A549 (cell line): ENCODE measurements at regions not wholly inside any gene's neighbourhood (a gene's known extent, or its start where the extent isn't known, plus 50 kb on each side); places are given as distances from the start of the nearest gene placed in this dataset.

Source experiments
- ATAC-seq, 2 experiments: fragments of 200-7000 bp in 1 of 2; fragments of >200 bp in 1 of 2; cut with Nextera tagmentation in 1 of 2; cut with Tn5 transposase in 1 of 2; 3 replicates each; pipeline versions ENCODE4 v1.8.0 to v1.9.1; 2018 to 2020; ENCODE audit warnings: mild to moderate bottlenecking in 1 of 2, moderate library complexity in 1 of 2
- CTCF ChIA-PET: fragments of 300-600 bp; sonication (Branson Sonifier 250); formaldehyde crosslinking; extraction: SDS; loops from one replicate; lab custom pipeline; 2021; ENCODE audit warnings: antibody characterized with exemption, inconsistent platforms; lab: Yijun Ruan, JAX
- POLR2A ChIA-PET: fragments of 350-600 bp; formaldehyde crosslinking; extraction: SDS; loops from one replicate; lab custom pipeline; 2021; ENCODE audit warnings: antibody characterized with exemption, inconsistent platforms; lab: Yijun Ruan, JAX
- DNase-seq, 2 experiments: peaks; one replicate each; pipeline versions ENCODE4 v3.0.0 to v3.0.0-alpha.2; 2011 to 2016; ENCODE audit warnings: low read depth in 1 of 2, low spot score in 1 of 2
- FAIRE-seq: peaks from 2 replicates; lab custom pipeline; 2011; peaks lifted over from hg19 to GRCh38; lab: Jason Lieb, UNC
- H3K27ac ChIP-seq, 2 experiments: fragments of >200 bp; sonication (Bioruptor Twin); formaldehyde crosslinking; 3 replicates each; pipeline ENCODE4 v1.5.1; 2016 to 2017
- H3K4me1 ChIP-seq: fragments of >200 bp; sonication (Bioruptor Twin); formaldehyde crosslinking; 3 replicates; pipeline ENCODE4 v1.6.1; 2016
- H3K4me2 ChIP-seq: fragments of >200 bp; sonication (Bioruptor Twin); formaldehyde crosslinking; 3 replicates; pipeline ENCODE4 v1.6.1; 2016
- H3K4me3 ChIP-seq: fragments of >200 bp; sonication (Bioruptor Twin); formaldehyde crosslinking; 3 replicates; pipeline ENCODE4 v1.5.1; 2016
- H3K9me3 ChIP-seq: fragments of >200 bp; sonication (Bioruptor Twin); formaldehyde crosslinking; 3 replicates; pipeline ENCODE4 v1.6.1; 2016
- BCL3 ChIP-seq: fragments of >200 bp; sonication (Bioruptor Twin); formaldehyde crosslinking; IDR thresholded peaks from 3 replicates; pipeline ENCODE4 v1.6.1; 2016
- BHLHE40 ChIP-seq: IDR thresholded peaks from 2 replicates; pipeline ENCODE4 v1.6.1; 2012; ENCODE audit warnings: low read depth, low read length, inconsistent platforms
- CBX2 ChIP-seq: fragments of 200-600 bp; sonication (generic); IDR thresholded peaks from 2 replicates; pipeline ENCODE4 v1.6.1; 2016; ENCODE audit warnings: low read depth, mild to moderate bottlenecking, borderline replicate concordance
- CTCF ChIP-seq: fragments of >200 bp; sonication (Bioruptor Twin); formaldehyde crosslinking; IDR thresholded peaks from 3 replicates; pipeline ENCODE4 v1.5.1; 2016
- EHF ChIP-seq: fragments of 250-450 bp; sonication (Bioruptor Pico); IDR thresholded peaks from 2 replicates; pipeline ENCODE4 v1.5.0; 2020; ENCODE audit warnings: mild to moderate bottlenecking
- ELK1 ChIP-seq: fragments of 150-350 bp; IDR thresholded peaks from 2 replicates; pipeline ENCODE4 v1.6.1; 2014; ENCODE audit warnings: low read depth, mild to moderate bottlenecking, low read length
- EP300 ChIP-seq, 2 experiments: fragments of >200 bp; sonication (Bioruptor Twin); formaldehyde crosslinking; IDR thresholded peaks; 2 replicates in 1 of 2; 3 replicates in 1 of 2; pipeline ENCODE4 v1.6.1; 2016 to 2017
- FOSL2 ChIP-seq, 2 experiments: fragments of 450-650 bp in 1 of 2; fragments of >200 bp in 1 of 2; sonication (Bioruptor Twin) in 1 of 2; formaldehyde crosslinking; IDR thresholded peaks; 2 replicates each; pipeline versions ENCODE4 v1.5.0 to v1.6.1; 2016 to 2020; ENCODE audit warnings: mild to moderate bottlenecking in 1 of 2, moderate library complexity in 1 of 2
- FOXS1 ChIP-seq: fragments of 250-450 bp; sonication (Bioruptor Pico); IDR thresholded peaks from 2 replicates; pipeline ENCODE4 v1.5.0; 2020; ENCODE audit warnings: mild to moderate bottlenecking, moderate library complexity
- GATA3 ChIP-seq: IDR thresholded peaks from 2 replicates; pipeline ENCODE4 v1.6.1; 2012; ENCODE audit warnings: borderline replicate concordance
- HES2 ChIP-seq: fragments of >200 bp; sonication (Bioruptor Twin); formaldehyde crosslinking; IDR thresholded peaks from 2 replicates; pipeline ENCODE4 v1.6.1; 2016
- HEYL ChIP-seq: fragments of 250-450 bp; sonication (Bioruptor Pico); IDR thresholded peaks from 2 replicates; pipeline ENCODE4 v1.8.0; 2021; ENCODE audit warnings: mild to moderate bottlenecking, moderate library complexity
- HOXB5 ChIP-seq: fragments of 250-450 bp; sonication (Bioruptor Pico); IDR thresholded peaks from 2 replicates; pipeline ENCODE4 v1.5.0; 2020; ENCODE audit warnings: mild to moderate bottlenecking, moderate library complexity
- JUN ChIP-seq, 2 experiments: fragments of >200 bp; sonication (Bioruptor Twin); formaldehyde crosslinking; IDR thresholded peaks; 2 replicates in 1 of 2; 3 replicates in 1 of 2; pipeline ENCODE4 v1.6.1; 2016 to 2017
- MAFK ChIP-seq: fragments of 450-650 bp; IDR thresholded peaks from 2 replicates; pipeline ENCODE4 v1.6.1; 2014; ENCODE audit not compliant: partially characterized antibody
- NFE2L2 ChIP-seq: fragments of 150-350 bp; conservative IDR thresholded peaks from 2 replicates; pipeline ENCODE4 v1.6.1; 2014; ENCODE audit warnings: low read length
- NR3C1 ChIP-seq: fragments of >200 bp; sonication (Bioruptor Twin); formaldehyde crosslinking; IDR thresholded peaks from 3 replicates; pipeline ENCODE4 v1.6.1; 2017
- PHF8 ChIP-seq: fragments of 200-600 bp; sonication (generic); IDR thresholded peaks from 2 replicates; pipeline ENCODE4 v1.6.1; 2016; ENCODE audit warnings: low read depth, mild to moderate bottlenecking, antibody characterized with exemption, moderate library complexity, borderline replicate concordance
- POLR2A ChIP-seq: IDR thresholded peaks from 2 replicates; pipeline ENCODE4 v1.6.1; 2012; ENCODE audit warnings: mild to moderate bottlenecking, low read length
- RAD21 ChIP-seq, 2 experiments: fragments of >200 bp in 1 of 2; sonication (Bioruptor Twin) in 1 of 2; formaldehyde crosslinking in 1 of 2; IDR thresholded peaks in 1 of 2; conservative IDR thresholded peaks in 1 of 2; 2 replicates in 1 of 2; 3 replicates in 1 of 2; pipeline ENCODE4 v1.6.1; 2012 to 2018; ENCODE audit warnings: inconsistent platforms in 1 of 2
- RFX5 ChIP-seq: fragments of 450-650 bp; IDR thresholded peaks from 2 replicates; pipeline ENCODE4 v1.7.1; 2014; ENCODE audit warnings: antibody characterized with exemption, mild to moderate bottlenecking, moderate library complexity
- RNF2 ChIP-seq: fragments of 200-600 bp; sonication (generic); IDR thresholded peaks from 2 replicates; pipeline ENCODE4 v1.6.1; 2016; ENCODE audit warnings: low read depth, mild to moderate bottlenecking, antibody characterized with exemption, moderate library complexity, borderline replicate concordance
- SMC3 ChIP-seq: fragments of >200 bp; sonication (Bioruptor Twin); formaldehyde crosslinking; IDR thresholded peaks from 3 replicates; pipeline ENCODE4 v1.6.1; 2018; ENCODE audit warnings: inconsistent platforms
- TFCP2L1 ChIP-seq: fragments of 250-450 bp; sonication (Bioruptor Pico); IDR thresholded peaks from 2 replicates; pipeline ENCODE4 v1.5.0; 2021; ENCODE audit warnings: mild to moderate bottlenecking
- TP53 ChIP-seq: fragments of 250-450 bp; sonication (Bioruptor Pico); IDR thresholded peaks from 2 replicates; pipeline ENCODE4 v1.5.0; 2021; ENCODE audit warnings: mild to moderate bottlenecking, moderate library complexity
- USF2 ChIP-seq: fragments of 450-650 bp; IDR thresholded peaks from 2 replicates; pipeline ENCODE4 v1.6.1; 2014; ENCODE audit warnings: antibody characterized with exemption
- ZNF302 ChIP-seq: fragments of 250-450 bp; sonication (Bioruptor Pico); IDR thresholded peaks from 2 replicates; pipeline ENCODE4 v1.9.0; 2021; ENCODE audit warnings: inconsistent platforms, mild to moderate bottlenecking, moderate library complexity
- ZSCAN20 ChIP-seq: fragments of 250-450 bp; sonication (Bioruptor Pico); IDR thresholded peaks from 2 replicates; pipeline ENCODE4 v1.8.0; 2022; ENCODE audit warnings: mild to moderate bottlenecking, moderate library complexity
- WGBS: methylation state at CpG from one replicate; pipeline ENCODE4 v1.1.6; 2017; ENCODE audit errors: missing lambda C conversion rate; 5-methylcytosine and 5-hydroxymethylcytosine counted together
- TF ChIP-seq, protein P1 (sequence below): fragments of 250-450 bp; sonication (Bioruptor Pico); IDR thresholded peaks from 2 replicates; pipeline ENCODE4 v1.5.0; 2020; ENCODE audit warnings: low read depth, mild to moderate bottlenecking, moderate library complexity

- TF ChIP-seq, protein P1, sequence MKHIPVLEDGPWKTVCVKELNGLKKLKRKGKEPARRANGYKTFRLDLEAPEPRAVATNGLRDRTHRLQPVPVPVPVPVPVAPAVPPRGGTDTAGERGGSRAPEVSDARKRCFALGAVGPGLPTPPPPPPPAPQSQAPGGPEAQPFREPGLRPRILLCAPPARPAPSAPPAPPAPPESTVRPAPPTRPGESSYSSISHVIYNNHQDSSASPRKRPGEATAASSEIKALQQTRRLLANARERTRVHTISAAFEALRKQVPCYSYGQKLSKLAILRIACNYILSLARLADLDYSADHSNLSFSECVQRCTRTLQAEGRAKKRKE (CRISPR knock-in tag): no peak
- TF ChIP-seq FOXS1 (CRISPR knock-in tag) (no peak), BCL3 (no peak), HOXB5 (CRISPR knock-in tag) (no peak), NFE2L2 (no peak)
Measured at GRCh38 chr7:8325067-8325466, 63.1 kb upstream of the ICA1 start (continued).

- no peaks in the 10 kb centered on the region for H3K4me1 ChIP-seq
- no peaks in the 10 kb centered on the region for H3K9me3 ChIP-seq
- FAIRE-seq (no peak), ATAC-seq (no peak)
- H3K4me3 ChIP-seq: no peak overlapping the region
- no peak overlapping the region for H3K4me2 ChIP-seq
- ChIA-PET CTCF (no interaction called here), POLR2A (no interaction called here)
- no peak overlapping the region for H3K27ac ChIP-seq
- TF ChIP-seq ELK1: no peak
- TF ChIP-seq RNF2: no peak
- no peak for TF ChIP-seq BHLHE40
- TF ChIP-seq BCL3: no peak
- TF ChIP-seq GATA3: no peak
- TF ChIP-seq PHF8: no peak
- no peak for TF ChIP-seq JUN (IDR thresholded peaks at IDR 0.05)
- no peak for TF ChIP-seq EP300 (IDR thresholded peaks at IDR 0.05)
- TF ChIP-seq, all 56 proteins: peak for 0
- no peak for DNase-seq
- WGBS: 64% methylated on average over 3 of the region's 3 CpGs
Measured at GRCh38 chr7:8327199-8327598, 65.2 kb upstream of the ICA1 start.

GRCh38 chr7:8338206-8338605 is 76.2 kb upstream of the ICA1 start:
- POLR2A ChIA-PET: no interaction called here
- no peak overlapping the region for H3K27ac ChIP-seq
- TF ChIP-seq RFX5 (no peak), TFCP2L1 (CRISPR knock-in tag) (no peak), EHF (no peak), CBX2 (no peak), RAD21 (conservative IDR thresholded peaks at IDR 0.05 in 1 of 2, IDR thresholded peaks at IDR 0.05 in 1 of 2) (no peak), POLR2A (no peak), NR3C1 (no peak), ZNF302 (no peak), HES2 (no peak), CTCF (no peak), ZSCAN20 (CRISPR knock-in tag) (no peak), SMC3 (no peak), MAFK (no peak), HOXB5 (CRISPR knock-in tag) (no peak), TP53 (CRISPR knock-in tag) (no peak), USF2 (no peak), FOSL2 (IDR thresholded peaks at IDR 0.05) (no peak), FOSL2 (CRISPR knock-in tag; IDR thresholded peaks at IDR 0.05) (no peak), HEYL (CRISPR knock-in tag) (no peak), EP300 (IDR thresholded peaks at IDR 0.05) (no peak), NFE2L2 (no peak)
- TF ChIP-seq, all 56 proteins: peak for 0
- CTCF ChIA-PET: no interaction called here
- FAIRE-seq (no peak), ATAC-seq (no peak), DNase-seq (no peak)
- Histone ChIP-seq H3K4me3 (no peak overlapping the region), H3K4me2 (no peak overlapping the region), H3K9me3 (no peaks in the 10 kb centered on the region), H3K4me1 (no peaks in the 10 kb centered on the region)
